ENCODE measurements at regions not wholly inside any gene's neighbourhood (a gene's known extent, or its start where the extent isn't known, plus 50 kb on each side); places are given as distances from the start of the nearest gene placed in this dataset.

DNA sequence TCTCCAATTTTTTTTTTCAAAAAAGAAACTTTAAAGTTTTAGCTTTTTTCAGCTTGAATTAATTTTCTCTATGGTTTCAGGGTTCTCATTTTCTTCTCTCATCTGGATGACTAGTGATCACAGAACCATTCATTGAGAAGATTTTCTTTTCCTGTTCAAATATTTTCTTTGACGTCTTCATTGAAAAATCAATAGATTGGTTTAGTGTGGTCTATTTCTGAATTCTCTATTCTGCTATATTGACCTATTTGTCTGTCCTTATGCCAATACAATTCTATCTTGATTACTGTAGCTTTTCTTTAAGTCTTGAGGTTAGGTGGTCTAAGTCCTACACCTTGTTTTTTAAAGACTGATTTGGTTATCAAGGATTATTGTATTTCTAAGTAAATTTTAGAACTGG lies 150.2 kb upstream of the MAN1A1 start:
- H3K4me3 Mint-ChIP-seq: no peak overlapping the region
- H2BK120ac ChIP-seq (ENCODE audit: low read depth, low read length, poor library complexity, severe bottlenecking): no peak overlapping the region
- H2BK12ac ChIP-seq (ENCODE audit: insufficient read length, low read depth, low read length): no peak overlapping the region
- H3K14ac ChIP-seq (ENCODE audit: insufficient read depth, low read length): no peak overlapping the region
- no peaks in the 10 kb centered on the region for H4K20me1 ChIP-seq (ENCODE audit: control insufficient read depth, insufficient read depth, insufficient read length)
- DNase-seq: no peak
- WGBS (ENCODE audit: extremely low coverage, insufficient read length, low lambda C conversion rate): no CpG with 5 or more reads among the region's 1 CpG
- no peak overlapping the region for H3K27ac Mint-ChIP-seq
- H2BK20ac ChIP-seq (ENCODE audit: low read depth, low read length, poor library complexity, severe bottlenecking): no peak overlapping the region
- H2BK5ac ChIP-seq (ENCODE audit: insufficient read length, low read length): no peak overlapping the region
- no peak overlapping the region for H3K27ac ChIP-seq (ENCODE audit: insufficient read length, low read depth, low read length)
- no peak overlapping the region for H4K8ac ChIP-seq (replicated peaks; ENCODE audit: insufficient read length, low read depth, low read length)
- H4K91ac ChIP-seq (ENCODE audit: insufficient read length, low read depth, low read length): no peak overlapping the region
- no peaks in the 10 kb centered on the region for H3K4me1 ChIP-seq (ENCODE audit: insufficient read depth, low read length)
- no peak overlapping the region for H3K4ac ChIP-seq (ENCODE audit: low read depth, low read length)
- no peak overlapping the region for H3K18ac ChIP-seq (ENCODE audit: insufficient read length, low read depth, low read length)
- no peak overlapping the region for H3T11ph ChIP-seq (ENCODE audit: low read length)
- peaks cover 0 to 2% of the 10 kb centered on the region in 2 experiments; a peak in 1 of 4 replicates for H3K4me1 Mint-ChIP-seq
- no peaks in the 10 kb centered on the region for H3K23me2 ChIP-seq (ENCODE audit: insufficient read length, low read depth, low read length, poor library complexity, severe bottlenecking)
- no peak overlapping the region for H3K9ac ChIP-seq (ENCODE audit: extremely low read depth, insufficient read length, low read length)
- no peak overlapping the region for H2BK15ac ChIP-seq (ENCODE audit: low read depth, low read length)
- no peaks in the 10 kb centered on the region for H3K9me3 ChIP-seq (ENCODE audit: control insufficient read depth, low read depth, low read length)
- no peaks in the 10 kb centered on the region for H3K27me3 Mint-ChIP-seq (ENCODE audit: low read depth)
- no peaks in the 10 kb centered on the region for H3K79me2 ChIP-seq (ENCODE audit: insufficient read depth, low read length)
- H2AFZ ChIP-seq (ENCODE audit: low read length): no peak overlapping the region
- H3K79me1 ChIP-seq (ENCODE audit: insufficient read depth, low read depth, low read length, poor library complexity, severe bottlenecking): no peaks in the 10 kb centered on the region
- no peak overlapping the region for H4K5ac ChIP-seq (ENCODE audit: insufficient read length, low read depth, low read length)
- H3K36me3 Mint-ChIP-seq (ENCODE audit: insufficient read depth in 1 of 3, low read depth in 3 of 3): no peaks in the 10 kb centered on the region
- H3K56ac ChIP-seq (ENCODE audit: insufficient read length, low read depth, low read length): no peak overlapping the region
- H3K23ac ChIP-seq (ENCODE audit: insufficient read length, low read depth, low read length): no peak overlapping the region
- no peaks in the 10 kb centered on the region for H3K9me3 Mint-ChIP-seq
- H2AK5ac ChIP-seq (ENCODE audit: insufficient read length, low read length): no peak overlapping the region
- H3K4me2 ChIP-seq (ENCODE audit: insufficient read depth, insufficient read length, low read length): no peak overlapping the region
- H3K27me3 ChIP-seq (ENCODE audit: insufficient read depth, low read length): no peaks in the 10 kb centered on the region
- TF ChIP-seq, protein P1, sequence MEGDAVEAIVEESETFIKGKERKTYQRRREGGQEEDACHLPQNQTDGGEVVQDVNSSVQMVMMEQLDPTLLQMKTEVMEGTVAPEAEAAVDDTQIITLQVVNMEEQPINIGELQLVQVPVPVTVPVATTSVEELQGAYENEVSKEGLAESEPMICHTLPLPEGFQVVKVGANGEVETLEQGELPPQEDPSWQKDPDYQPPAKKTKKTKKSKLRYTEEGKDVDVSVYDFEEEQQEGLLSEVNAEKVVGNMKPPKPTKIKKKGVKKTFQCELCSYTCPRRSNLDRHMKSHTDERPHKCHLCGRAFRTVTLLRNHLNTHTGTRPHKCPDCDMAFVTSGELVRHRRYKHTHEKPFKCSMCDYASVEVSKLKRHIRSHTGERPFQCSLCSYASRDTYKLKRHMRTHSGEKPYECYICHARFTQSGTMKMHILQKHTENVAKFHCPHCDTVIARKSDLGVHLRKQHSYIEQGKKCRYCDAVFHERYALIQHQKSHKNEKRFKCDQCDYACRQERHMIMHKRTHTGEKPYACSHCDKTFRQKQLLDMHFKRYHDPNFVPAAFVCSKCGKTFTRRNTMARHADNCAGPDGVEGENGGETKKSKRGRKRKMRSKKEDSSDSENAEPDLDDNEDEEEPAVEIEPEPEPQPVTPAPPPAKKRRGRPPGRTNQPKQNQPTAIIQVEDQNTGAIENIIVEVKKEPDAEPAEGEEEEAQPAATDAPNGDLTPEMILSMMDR (conservative IDR thresholded peaks at IDR 0.05): no peak

All from H9 (cell line).